Endothelial cell (in vitro differentiated cells): ENCODE measurements at regions not wholly inside any gene's neighbourhood (a gene's known extent, or its start where the extent isn't known, plus 50 kb on each side); places are given as distances from the start of the nearest gene placed in this dataset.

Experiments
- DNase-seq: peaks from one replicate; pipeline ENCODE4 v3.0.0; 2021; ENCODE audit warnings: low spot score
- H3K27ac Mint-ChIP-seq: one replicate; pipeline ENCODE4 v1.8.0; 2021; ENCODE audit warnings: mixed read lengths, inconsistent platforms; ENCODE audit not compliant: unreplicated experiment
- H3K27me3 Mint-ChIP-seq: one replicate; pipeline ENCODE4 v1.8.0; 2021; ENCODE audit warnings: mild to moderate bottlenecking, moderate library complexity, mixed read lengths, inconsistent platforms; ENCODE audit not compliant: unreplicated experiment
- H3K36me3 Mint-ChIP-seq: one replicate; pipeline ENCODE4 v1.8.0; 2021; ENCODE audit warnings: mild to moderate bottlenecking, low read depth, mixed read lengths, inconsistent platforms; ENCODE audit not compliant: unreplicated experiment
- H3K4me1 Mint-ChIP-seq: one replicate; pipeline ENCODE4 v1.8.0; 2021; ENCODE audit warnings: mild to moderate bottlenecking, mixed read lengths, inconsistent platforms; ENCODE audit not compliant: unreplicated experiment
- H3K4me3 Mint-ChIP-seq: one replicate; pipeline ENCODE4 v1.8.0; 2021; ENCODE audit warnings: mild to moderate bottlenecking, mixed read lengths, inconsistent platforms; ENCODE audit not compliant: unreplicated experiment
- H3K9me3 Mint-ChIP-seq: one replicate; pipeline ENCODE4 v1.8.0; 2021; ENCODE audit warnings: mixed read lengths, inconsistent platforms; ENCODE audit not compliant: unreplicated experiment
- TF ChIP-seq, protein P1 (sequence below): fragments of 200-600 bp; sonication (generic); IDR thresholded peaks from one replicate; pipeline ENCODE4 v1.5.0; 2021; ENCODE audit warnings: antibody characterized with exemption; ENCODE audit not compliant: unreplicated experiment

DNA sequence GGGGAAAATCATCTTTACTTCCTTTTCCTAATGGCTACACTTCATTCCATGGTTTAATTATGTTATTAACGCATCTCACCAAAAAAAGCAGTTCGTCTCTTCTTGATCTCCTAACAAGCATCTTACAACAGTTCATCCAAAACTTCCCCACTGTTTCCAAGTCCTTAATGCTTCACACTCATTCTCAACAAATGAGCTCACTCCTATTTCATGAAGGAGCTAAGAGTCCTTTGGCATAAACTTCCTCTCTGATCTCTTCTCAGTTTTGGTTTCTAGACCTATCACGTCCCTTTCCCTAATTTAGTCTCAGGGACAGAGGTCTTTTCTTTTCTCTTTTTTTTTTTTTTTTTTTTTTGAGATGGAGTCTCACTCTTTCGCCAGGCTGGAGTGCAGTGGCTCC lies 205.9 kb upstream of the SLC39A10 start:
- Mint-ChIP-seq H3K27me3 (no peaks in the 10 kb centered on the region), H3K9me3 (no peaks in the 10 kb centered on the region), H3K27ac (no peak overlapping the region), H3K36me3 (no peaks in the 10 kb centered on the region), H3K4me1 (no peaks in the 10 kb centered on the region), H3K4me3 (no peak overlapping the region)
- TF ChIP-seq, protein P1, sequence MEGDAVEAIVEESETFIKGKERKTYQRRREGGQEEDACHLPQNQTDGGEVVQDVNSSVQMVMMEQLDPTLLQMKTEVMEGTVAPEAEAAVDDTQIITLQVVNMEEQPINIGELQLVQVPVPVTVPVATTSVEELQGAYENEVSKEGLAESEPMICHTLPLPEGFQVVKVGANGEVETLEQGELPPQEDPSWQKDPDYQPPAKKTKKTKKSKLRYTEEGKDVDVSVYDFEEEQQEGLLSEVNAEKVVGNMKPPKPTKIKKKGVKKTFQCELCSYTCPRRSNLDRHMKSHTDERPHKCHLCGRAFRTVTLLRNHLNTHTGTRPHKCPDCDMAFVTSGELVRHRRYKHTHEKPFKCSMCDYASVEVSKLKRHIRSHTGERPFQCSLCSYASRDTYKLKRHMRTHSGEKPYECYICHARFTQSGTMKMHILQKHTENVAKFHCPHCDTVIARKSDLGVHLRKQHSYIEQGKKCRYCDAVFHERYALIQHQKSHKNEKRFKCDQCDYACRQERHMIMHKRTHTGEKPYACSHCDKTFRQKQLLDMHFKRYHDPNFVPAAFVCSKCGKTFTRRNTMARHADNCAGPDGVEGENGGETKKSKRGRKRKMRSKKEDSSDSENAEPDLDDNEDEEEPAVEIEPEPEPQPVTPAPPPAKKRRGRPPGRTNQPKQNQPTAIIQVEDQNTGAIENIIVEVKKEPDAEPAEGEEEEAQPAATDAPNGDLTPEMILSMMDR = no peak
- no peak for DNase-seq

- Mint-ChIP-seq H3K4me3 (no peak overlapping the region), H3K27ac (no peak overlapping the region), H3K27me3 (no peaks in the 10 kb centered on the region), H3K36me3 (no peaks in the 10 kb centered on the region), H3K9me3 (no peaks in the 10 kb centered on the region), H3K4me1 (no peaks in the 10 kb centered on the region)
- no peak for DNase-seq
- TF ChIP-seq, protein P1 = no peak
These were observed 206.4 kb upstream of the SLC39A10 start for GRCh38 chr2:195450552-195451113.

GRCh38 chr2:195447323-195447975 lies 209.6 kb upstream of the SLC39A10 start:
- Mint-ChIP-seq H3K27me3 (no peaks in the 10 kb centered on the region), H3K4me3 (no peak overlapping the region), H3K4me1 (no peaks in the 10 kb centered on the region), H3K9me3 (no peaks in the 10 kb centered on the region), H3K36me3 (no peaks in the 10 kb centered on the region), H3K27ac (no peak overlapping the region)
- no peak for DNase-seq
- TF ChIP-seq, protein P1 = no peak

- Mint-ChIP-seq H3K36me3 (peaks cover 4% of the 10 kb centered on the region), H3K4me3 (no peak overlapping the region)
- TF ChIP-seq, protein P1 = no peak
These were observed 211.4 kb upstream of the SLC39A10 start for GRCh38 chr2:195445639-195446038.

DNA sequence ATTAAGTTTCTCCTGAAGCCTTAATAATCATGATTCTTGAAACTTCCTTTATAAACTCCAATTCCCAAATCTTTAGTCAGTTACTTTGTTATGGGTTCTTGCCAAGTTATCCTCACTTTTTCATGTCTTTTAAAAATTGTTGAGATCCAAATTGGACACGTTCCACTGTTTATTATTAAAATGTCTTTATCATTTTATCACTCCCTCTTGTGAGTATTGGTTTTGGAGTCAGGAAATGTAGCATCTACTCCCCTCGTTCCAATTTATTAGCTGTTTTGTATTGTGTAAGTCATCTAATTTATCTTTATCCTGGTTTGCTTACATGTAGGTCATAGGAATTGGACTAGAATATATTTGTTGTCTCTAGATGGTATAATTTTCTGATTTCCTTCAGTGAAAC lies 213.1 kb upstream of the SLC39A10 start:
- Mint-ChIP-seq H3K36me3 (peaks cover 5% of the 10 kb centered on the region), H3K27ac (no peak overlapping the region), H3K9me3 (no peaks in the 10 kb centered on the region), H3K4me1 (no peaks in the 10 kb centered on the region), H3K27me3 (peaks cover 2% of the 10 kb centered on the region), H3K4me3 (no peak overlapping the region)
- DNase-seq = no peak
- TF ChIP-seq, protein P1 = no peak

More at GRCh38 chr2:195445639-195446038, 211.4 kb upstream of the SLC39A10 start:
- no peak overlapping the region for H3K27ac Mint-ChIP-seq
- peaks cover 2% of the 10 kb centered on the region for H3K27me3 Mint-ChIP-seq
- no peaks in the 10 kb centered on the region for H3K4me1 Mint-ChIP-seq
- no peak for DNase-seq
- no peaks in the 10 kb centered on the region for H3K9me3 Mint-ChIP-seq
